ENCODE measurements at regions not wholly inside any gene's neighbourhood (a gene's known extent, or its start where the extent isn't known, plus 50 kb on each side); places are given as distances from the start of the nearest gene placed in this dataset.
"Not testable (repeated sequence)": the region's sequence is repeated elsewhere in the genome, so short reads cannot be mapped to it uniquely, and the experiment has no call there.

DNA sequence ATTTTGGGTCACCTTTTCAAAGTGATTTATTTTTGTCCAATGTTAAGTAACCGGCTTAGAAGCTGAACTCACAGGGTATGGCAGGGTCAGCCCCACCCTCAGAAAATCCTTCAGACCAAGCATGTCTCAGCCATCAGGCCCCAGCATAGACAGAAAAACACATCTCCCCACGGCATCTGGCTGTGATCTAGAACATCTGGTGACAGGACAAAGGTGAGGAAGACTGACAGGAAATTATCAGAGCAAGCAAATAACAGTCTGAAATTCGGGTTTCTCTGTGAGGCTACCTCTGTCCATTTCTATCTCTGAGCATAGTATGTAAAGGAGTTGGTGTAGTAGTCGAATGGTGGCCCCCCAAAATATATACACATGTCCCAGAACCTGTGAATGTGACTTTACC, 177.0 kb upstream of the C1GALT1 start:
- Histone ChIP-seq H3K4me3 (replicated peaks in 1 of 4; ENCODE audit: control extremely low read depth in 1 of 4, insufficient read depth in 1 of 4, low read depth in 3 of 4, low read length in 4 of 4) (no peak overlapping the region), H3K36me3 (ENCODE audit: control insufficient read depth, insufficient read depth, low read length) (no peaks in the 10 kb centered on the region), H3K4me1 (ENCODE audit: control insufficient read depth, extremely low read depth, insufficient read depth, low read length) (no peaks in the 10 kb centered on the region), H3K27me3 (ENCODE audit: control insufficient read depth, insufficient read depth, low read length) (no peaks in the 10 kb centered on the region), H3K79me2 (ENCODE audit: control insufficient read depth, insufficient read depth, low read length) (no peaks in the 10 kb centered on the region), H3K4me2 (ENCODE audit: extremely low read depth, insufficient read depth, low read length) (no peak overlapping the region), H3K27ac (ENCODE audit: insufficient read depth, low read length) (no peak overlapping the region), H3K9ac (ENCODE audit: insufficient read depth, low read length) (no peak overlapping the region), H4K20me1 (ENCODE audit: control insufficient read depth, extremely low read depth, insufficient read depth, low read length) (no peaks in the 10 kb centered on the region), H2AFZ (ENCODE audit: low read length) (no peak overlapping the region), H3K9me3 (ENCODE audit: control insufficient read depth, insufficient read depth, low read depth, low read length) (no peaks in the 10 kb centered on the region)
- no peak for DNase-seq (ENCODE audit: low read depth in 2 of 2)
- no peak for TF ChIP-seq EZH2 (IDR thresholded peaks at IDR 0.05; ENCODE audit: low read length, missing control alignments)
- TF ChIP-seq, protein P1, sequence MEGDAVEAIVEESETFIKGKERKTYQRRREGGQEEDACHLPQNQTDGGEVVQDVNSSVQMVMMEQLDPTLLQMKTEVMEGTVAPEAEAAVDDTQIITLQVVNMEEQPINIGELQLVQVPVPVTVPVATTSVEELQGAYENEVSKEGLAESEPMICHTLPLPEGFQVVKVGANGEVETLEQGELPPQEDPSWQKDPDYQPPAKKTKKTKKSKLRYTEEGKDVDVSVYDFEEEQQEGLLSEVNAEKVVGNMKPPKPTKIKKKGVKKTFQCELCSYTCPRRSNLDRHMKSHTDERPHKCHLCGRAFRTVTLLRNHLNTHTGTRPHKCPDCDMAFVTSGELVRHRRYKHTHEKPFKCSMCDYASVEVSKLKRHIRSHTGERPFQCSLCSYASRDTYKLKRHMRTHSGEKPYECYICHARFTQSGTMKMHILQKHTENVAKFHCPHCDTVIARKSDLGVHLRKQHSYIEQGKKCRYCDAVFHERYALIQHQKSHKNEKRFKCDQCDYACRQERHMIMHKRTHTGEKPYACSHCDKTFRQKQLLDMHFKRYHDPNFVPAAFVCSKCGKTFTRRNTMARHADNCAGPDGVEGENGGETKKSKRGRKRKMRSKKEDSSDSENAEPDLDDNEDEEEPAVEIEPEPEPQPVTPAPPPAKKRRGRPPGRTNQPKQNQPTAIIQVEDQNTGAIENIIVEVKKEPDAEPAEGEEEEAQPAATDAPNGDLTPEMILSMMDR (conservative IDR thresholded peaks at IDR 0.05 in 1 of 2, IDR thresholded peaks at IDR 0.05 in 1 of 2; ENCODE audit: low read depth in 1 of 2, low read length in 2 of 2) = no peak

DNA sequence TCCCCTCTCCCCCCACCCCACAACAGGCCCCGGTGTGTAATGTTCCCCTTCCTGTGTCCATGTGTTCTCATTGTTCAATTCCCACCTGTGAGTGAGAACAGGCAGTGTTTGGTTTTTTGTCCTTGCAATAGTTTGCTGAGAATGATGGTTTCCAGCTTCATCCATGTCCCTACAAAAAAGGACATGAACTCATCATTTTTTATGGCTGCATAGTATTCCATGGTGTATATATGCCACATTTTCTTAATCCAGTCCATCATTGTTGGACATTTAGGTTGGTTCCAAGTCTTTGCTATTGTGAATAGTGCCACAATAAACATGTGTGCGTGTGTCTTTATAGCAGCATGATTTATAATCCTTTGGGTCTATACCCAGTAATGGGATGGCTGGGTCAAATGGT, 176.4 kb upstream of the C1GALT1 start:
- H3K4me2 ChIP-seq (ENCODE audit: extremely low read depth, insufficient read depth, low read length); H3K4me1 ChIP-seq (ENCODE audit: control insufficient read depth, extremely low read depth, insufficient read depth, low read length); H3K79me2 ChIP-seq (ENCODE audit: control insufficient read depth, insufficient read depth, low read length); H3K9ac ChIP-seq (ENCODE audit: insufficient read depth, low read length); H3K36me3 ChIP-seq (ENCODE audit: control insufficient read depth, insufficient read depth, low read length); H3K27ac ChIP-seq (ENCODE audit: insufficient read depth, low read length); H3K9me3 ChIP-seq (ENCODE audit: control insufficient read depth, insufficient read depth, low read depth, low read length); H4K20me1 ChIP-seq (ENCODE audit: control insufficient read depth, extremely low read depth, insufficient read depth, low read length); H3K4me3 ChIP-seq (replicated peaks in 1 of 4; ENCODE audit: control extremely low read depth in 1 of 4, insufficient read depth in 1 of 4, low read depth in 3 of 4, low read length in 4 of 4); H3K27me3 ChIP-seq (ENCODE audit: control insufficient read depth, insufficient read depth, low read length); DNase-seq (ENCODE audit: low read depth in 2 of 2); H2AFZ ChIP-seq (ENCODE audit: low read length): not testable (repeated sequence)

DNA sequence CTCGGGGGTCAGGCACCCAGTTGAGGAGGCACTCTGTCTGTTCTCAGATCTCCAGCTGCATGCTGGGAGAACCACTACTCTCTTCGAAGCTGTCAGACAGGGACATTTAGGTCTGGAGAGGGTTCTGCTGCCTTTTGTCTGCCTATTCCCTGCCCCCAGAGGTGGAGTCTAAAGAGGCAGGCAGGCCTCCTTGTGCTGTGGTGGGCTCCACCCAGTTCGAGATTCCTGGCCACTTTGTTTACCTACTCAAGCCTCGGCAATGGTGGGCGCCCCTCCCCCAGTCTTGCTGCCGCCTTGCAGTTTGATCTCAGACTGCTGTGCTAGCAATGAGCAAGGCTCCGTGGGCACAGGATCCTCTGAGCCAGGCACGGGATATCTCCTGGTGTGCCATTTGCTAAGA, 171.1 kb upstream of the C1GALT1 start:
- not testable (repeated sequence) for H4K20me1 ChIP-seq (ENCODE audit: control insufficient read depth, extremely low read depth, insufficient read depth, low read length); DNase-seq (ENCODE audit: low read depth in 2 of 2); H3K27me3 ChIP-seq (ENCODE audit: control insufficient read depth, insufficient read depth, low read length); H3K9ac ChIP-seq (ENCODE audit: insufficient read depth, low read length); H3K4me1 ChIP-seq (ENCODE audit: control insufficient read depth, extremely low read depth, insufficient read depth, low read length); H2AFZ ChIP-seq (ENCODE audit: low read length); H3K9me3 ChIP-seq (ENCODE audit: control insufficient read depth, insufficient read depth, low read depth, low read length); H3K27ac ChIP-seq (ENCODE audit: insufficient read depth, low read length); H3K4me2 ChIP-seq (ENCODE audit: extremely low read depth, insufficient read depth, low read length); H3K36me3 ChIP-seq (ENCODE audit: control insufficient read depth, insufficient read depth, low read length); H3K79me2 ChIP-seq (ENCODE audit: control insufficient read depth, insufficient read depth, low read length); H3K4me3 ChIP-seq (replicated peaks in 1 of 4; ENCODE audit: control extremely low read depth in 1 of 4, insufficient read depth in 1 of 4, low read depth in 3 of 4, low read length in 4 of 4)

DNA sequence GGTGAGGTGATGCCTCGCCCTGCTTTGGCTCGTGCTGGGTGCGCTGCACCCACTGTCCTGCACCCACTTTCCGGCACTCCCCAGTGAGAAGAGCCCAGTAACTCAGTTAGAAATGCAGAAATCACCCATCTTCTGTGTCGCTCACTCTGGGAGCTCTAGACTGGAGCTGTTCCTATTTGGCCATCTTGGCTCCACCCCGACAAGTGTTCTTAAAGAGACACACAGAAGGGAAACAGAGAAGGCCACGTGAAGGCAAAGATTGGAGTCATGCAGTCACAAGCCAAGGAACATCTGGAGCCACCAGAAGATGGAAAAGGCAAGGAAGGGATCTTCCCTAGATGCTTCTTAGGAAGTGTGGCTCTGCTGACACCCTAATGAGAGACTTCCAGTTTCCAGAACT, 170.6 kb upstream of the C1GALT1 start:
- not testable (repeated sequence) for H4K20me1 ChIP-seq (ENCODE audit: control insufficient read depth, extremely low read depth, insufficient read depth, low read length); DNase-seq (ENCODE audit: low read depth in 2 of 2)

More for the DNA sequence above, 170.6 kb upstream of the C1GALT1 start:
- H3K9ac ChIP-seq (ENCODE audit: insufficient read depth, low read length); H3K36me3 ChIP-seq (ENCODE audit: control insufficient read depth, insufficient read depth, low read length); H3K9me3 ChIP-seq (ENCODE audit: control insufficient read depth, insufficient read depth, low read depth, low read length); H3K27ac ChIP-seq (ENCODE audit: insufficient read depth, low read length); H3K79me2 ChIP-seq (ENCODE audit: control insufficient read depth, insufficient read depth, low read length); H3K4me1 ChIP-seq (ENCODE audit: control insufficient read depth, extremely low read depth, insufficient read depth, low read length); H2AFZ ChIP-seq (ENCODE audit: low read length); H3K27me3 ChIP-seq (ENCODE audit: control insufficient read depth, insufficient read depth, low read length); H3K4me2 ChIP-seq (ENCODE audit: extremely low read depth, insufficient read depth, low read length); H3K4me3 ChIP-seq (replicated peaks in 1 of 4; ENCODE audit: control extremely low read depth in 1 of 4, insufficient read depth in 1 of 4, low read depth in 3 of 4, low read length in 4 of 4): not testable (repeated sequence)

Data from fibroblast of lung (primary cell).